Amniotic stem cell (primary cell): ENCODE measurements at regions not wholly inside any gene's neighbourhood (a gene's known extent, or its start where the extent isn't known, plus 50 kb on each side); places are given as distances from the start of the nearest gene placed in this dataset.

Source experiments
- DNase-seq: peaks from one replicate; lab custom pipeline; 2025; lab: John Stamatoyannopoulos, UW

- DNase-seq = no peak
Measured at GRCh38 chr6:45830441-45831139, 185.1 kb downstream of the CLIC5 start.

GRCh38 chr6:45829873-45830272 is 185.8 kb downstream of the CLIC5 start:
- DNase-seq = no peak

GRCh38 chr6:45827952-45828530 is 187.6 kb downstream of the CLIC5 start:
- no peak for DNase-seq

DNA sequence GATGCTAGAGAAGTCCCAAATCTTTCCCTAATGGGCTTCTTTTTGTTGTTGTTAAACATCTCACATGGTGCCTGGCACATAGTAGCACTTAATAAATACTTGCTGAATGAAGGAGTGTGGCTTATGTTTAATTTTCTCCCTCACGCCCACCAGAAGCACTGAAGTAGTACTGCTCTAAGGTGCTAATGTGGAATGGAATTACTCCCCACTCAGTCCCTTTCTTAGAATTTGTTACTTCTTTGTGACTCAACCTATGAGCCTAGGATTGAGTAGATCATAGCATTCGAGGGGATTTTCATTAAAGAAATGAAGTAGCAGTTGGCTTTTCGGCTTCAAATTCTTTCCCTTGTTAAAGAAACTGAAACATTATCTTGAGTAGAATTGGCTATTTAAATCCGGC is 192.8 kb downstream of the CLIC5 start:
- no peak for DNase-seq

DNA sequence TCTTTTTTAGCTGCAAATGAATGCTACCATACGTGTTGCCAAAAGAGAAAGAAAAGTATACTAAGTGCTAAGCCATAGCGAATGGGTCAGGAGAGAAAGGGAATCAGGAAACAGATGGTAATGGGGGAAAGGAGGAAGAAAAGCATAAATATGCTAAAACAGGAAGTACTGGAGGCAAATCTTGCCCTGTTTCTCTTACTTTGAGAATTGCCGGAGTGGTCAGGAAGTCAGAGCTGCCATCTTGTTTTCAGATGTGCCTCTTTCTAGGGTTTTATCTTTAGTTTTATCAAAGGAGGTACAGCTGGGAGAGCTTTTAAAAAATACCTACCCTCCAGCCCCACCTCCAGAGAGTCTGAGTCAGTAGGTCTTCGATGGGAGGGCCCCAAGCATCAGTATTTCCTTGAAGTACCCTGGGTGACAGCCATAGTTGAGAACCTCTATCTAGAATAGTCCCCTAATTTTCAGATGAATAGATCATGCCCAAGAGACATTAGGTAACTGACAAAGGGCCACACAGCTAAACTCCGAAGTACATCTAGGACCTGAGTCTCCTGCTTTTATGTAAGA is 193.3 kb downstream of the CLIC5 start:
- DNase-seq = no peak

DNA sequence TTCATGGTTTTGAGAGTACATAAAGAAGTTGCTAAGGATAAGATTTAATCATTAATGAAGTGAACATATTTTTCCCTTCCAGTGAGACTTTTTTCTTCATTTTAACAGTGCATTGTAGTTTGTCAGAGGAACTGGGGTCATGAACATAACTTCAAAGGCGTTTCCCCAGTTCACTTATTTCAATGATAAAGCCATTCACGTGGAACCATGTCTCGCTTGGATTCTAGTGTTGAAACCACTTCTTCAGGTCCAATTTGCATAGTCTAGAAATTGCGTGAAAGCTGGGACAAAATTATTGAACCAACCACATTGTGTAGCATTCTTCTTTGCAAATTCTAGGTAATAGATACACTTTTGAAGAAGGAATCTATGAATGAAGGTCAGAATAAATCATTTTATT is 197.0 kb downstream of the CLIC5 start:
- DNase-seq = no peak

- DNase-seq = peak; percentile 19
Measured at GRCh38 chr6:45816674-45817297, 198.9 kb downstream of the CLIC5 start.

DNA sequence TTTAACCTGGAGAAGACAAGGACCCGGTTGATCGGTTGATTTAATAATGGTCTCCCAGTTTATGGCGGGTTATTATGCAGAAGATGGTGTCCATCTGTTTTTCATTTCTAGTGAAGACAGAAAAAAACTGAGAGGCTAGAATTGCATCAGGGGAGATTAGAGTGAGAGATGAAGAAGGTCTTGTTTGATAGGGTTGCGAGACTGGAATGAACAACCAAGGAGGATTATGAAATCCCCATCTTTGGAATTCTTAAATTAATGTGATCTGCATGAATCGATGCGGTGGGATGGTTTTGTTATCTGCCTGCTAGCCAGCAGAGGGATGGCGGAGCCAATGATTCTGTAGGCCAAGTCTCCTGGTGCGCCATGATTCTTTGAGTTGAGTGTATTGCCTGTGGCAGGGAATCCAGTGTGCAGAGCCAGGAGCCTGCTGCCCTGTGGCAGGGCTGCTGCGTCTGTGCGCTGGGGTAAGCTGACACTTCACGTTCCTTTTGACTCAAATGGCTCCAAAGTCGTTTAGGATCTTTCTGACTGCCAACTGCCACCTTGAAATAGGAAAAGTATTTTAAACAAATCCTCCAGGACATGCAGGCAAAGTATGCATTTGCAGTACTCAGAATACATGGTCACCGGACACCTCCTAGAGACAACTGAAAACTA is 200.1 kb downstream of the CLIC5 start:
- DNase-seq = no peak

DNA sequence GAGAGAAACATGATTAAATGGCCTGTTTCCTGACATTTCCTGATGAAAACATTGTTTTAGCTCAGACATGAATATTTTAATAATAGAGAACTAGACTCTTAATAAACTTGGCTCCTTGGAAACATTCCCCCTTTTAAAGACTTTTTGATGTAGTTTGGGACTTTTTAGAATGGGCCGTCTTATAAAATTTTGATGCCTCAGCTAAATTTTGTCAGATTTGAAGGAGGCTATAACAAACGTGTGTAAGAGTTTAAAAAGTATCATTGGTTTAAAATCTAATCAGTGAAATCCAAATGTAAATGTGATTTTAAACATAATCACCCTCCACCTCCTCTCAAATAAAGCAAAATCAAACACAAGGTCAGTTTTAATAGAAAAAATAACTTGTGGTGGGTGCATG is 200.9 kb downstream of the CLIC5 start:
- no peak for DNase-seq

DNA sequence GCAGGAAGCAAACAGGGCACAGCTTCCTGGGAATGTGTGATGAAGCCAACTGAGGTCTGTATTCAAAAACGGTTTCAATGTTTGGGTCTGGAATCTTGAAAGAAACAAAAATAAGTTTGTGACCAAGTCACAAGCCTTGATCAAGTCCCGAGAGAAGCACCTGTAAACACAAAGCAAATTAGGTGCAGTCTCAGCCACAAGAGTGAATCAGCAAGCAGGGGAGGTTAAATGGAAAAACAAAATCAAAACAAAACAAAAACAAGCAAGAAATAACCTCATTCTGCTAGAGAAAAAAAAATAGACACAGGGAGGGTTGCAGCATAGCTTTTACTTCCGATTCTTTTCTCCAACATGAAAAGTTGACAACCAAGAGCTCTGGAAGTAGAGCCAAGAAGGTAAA is 201.7 kb downstream of the CLIC5 start:
- DNase-seq = no peak

DNA sequence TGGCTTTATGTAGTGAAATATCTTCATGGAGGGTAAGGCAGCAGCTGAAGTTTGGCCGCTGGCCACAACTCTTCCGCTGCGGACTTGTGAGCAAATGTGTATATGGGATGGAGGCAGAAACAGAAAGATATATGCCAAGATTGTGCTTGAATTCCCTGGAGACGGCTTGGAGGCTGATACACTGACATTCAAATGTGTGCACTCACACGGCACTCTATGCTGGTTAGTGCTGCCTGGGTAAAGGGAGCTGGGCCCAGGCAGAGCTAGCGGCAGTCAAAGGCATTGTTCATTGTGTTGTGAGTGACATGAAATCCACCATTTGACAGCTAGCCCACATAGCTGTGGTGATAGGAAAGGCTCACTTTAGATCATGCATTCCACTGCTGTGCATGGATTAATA is 202.7 kb downstream of the CLIC5 start:
- no peak for DNase-seq

GRCh38 chr6:45808917-45809316 is 206.7 kb downstream of the CLIC5 start:
- DNase-seq = no peak

DNA sequence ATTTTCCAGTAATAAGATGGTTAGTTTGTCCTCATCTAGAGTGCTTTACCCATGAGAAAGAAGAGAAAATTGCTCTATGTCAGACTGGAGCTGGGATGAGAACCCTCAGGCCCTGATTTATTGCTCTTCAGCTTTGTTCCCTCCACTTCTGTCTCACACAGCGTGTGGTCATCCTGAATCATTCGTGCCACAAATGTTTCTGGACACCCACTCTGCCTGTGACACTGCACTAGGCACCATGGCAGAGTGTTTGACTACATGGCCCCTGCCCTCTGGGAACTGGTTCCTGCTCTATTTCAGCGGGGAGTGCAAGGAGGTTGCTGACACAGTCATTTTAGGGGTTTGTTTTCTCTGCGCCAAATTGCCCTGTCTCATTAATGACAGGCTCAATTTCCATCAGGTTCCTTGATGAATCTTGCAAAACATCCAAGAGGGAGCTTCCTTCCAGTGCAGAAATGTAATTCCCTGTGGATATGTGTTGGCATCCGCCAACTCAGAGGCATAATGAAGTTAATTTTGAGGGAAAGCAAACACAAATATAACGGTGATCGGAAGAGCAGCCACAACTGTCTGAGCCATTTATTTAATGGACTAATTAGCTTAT is 207.5 kb downstream of the CLIC5 start:
- no peak for DNase-seq

DNA sequence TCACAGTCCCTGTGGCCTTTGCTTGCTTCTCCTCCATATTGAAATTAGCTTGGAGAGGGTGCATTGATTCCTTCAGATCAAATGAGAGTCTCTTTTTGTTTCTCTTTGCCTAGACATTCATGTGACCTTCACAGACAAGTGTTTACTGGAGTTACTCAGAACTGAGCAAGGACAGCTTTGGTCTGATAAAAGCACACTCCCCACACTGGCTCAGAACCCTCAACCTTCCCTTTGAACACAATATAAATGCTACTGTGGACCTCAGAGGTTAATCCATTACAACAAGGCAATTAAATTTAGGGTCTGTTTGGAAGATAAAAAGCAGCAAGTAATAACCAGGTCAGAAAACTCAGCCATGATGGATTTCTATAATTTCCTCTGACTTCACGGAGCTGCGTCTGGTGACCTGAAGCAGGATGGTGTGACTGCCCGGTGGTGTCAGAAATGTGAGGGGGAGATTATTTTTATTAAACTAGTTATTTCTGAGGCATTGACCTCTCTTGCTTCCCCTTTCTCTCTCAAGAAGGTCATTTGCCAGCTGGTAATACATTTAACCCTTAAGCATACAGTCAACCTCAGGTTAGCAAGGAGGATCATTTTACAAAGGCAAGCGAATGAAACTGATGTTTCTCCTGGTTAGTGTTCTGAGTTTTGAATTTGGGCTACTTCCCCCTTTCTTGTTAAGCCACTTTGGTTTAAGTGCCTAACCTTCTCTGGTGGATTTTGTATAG is 208.2 kb downstream of the CLIC5 start:
- no peak for DNase-seq

DNA sequence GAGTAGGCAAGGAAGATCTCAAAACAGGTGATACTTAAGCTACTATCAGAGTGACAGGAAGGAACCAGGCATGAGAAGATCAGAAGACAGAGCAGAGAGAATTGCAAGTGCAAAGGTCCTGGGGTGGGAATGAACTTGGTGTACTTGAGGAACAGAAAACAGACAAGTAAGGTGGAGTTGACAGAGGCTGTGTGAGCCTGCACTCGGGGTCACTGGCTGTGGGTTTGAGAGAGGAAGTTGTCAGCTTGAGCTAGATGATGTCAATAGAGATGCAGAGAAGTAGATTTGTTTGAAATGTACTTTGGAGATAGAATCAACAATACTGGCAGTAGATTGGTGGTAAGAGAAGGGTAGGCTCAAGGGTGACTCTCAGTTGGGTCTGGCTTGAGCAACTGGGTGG is 209.5 kb downstream of the CLIC5 start:
- no peak for DNase-seq

GRCh38 chr6:45803071-45803470 is 212.6 kb downstream of the CLIC5 start:
- DNase-seq = no peak

GRCh38 chr6:45801471-45802289 is 214.0 kb downstream of the CLIC5 start:
- DNase-seq = no peak

DNA sequence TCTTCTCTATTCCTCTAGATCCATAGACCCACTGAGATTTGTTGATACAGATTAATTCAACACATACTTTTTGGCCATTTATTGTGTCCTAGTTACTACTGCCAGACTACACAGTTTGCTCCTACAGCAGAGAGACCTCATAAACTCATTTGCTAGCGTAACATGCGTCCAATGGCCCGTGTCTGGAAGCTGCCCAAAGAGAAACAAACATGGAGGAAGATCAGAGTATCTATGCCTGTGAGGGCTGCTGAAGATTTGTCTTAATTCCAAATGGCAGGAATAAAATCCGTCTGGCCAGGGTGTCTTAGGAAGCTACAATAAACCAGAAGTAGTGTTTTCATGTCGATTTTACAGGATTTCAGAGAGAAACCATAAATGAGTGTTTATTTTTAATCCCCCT is 214.7 kb downstream of the CLIC5 start:
- no peak for DNase-seq

DNA sequence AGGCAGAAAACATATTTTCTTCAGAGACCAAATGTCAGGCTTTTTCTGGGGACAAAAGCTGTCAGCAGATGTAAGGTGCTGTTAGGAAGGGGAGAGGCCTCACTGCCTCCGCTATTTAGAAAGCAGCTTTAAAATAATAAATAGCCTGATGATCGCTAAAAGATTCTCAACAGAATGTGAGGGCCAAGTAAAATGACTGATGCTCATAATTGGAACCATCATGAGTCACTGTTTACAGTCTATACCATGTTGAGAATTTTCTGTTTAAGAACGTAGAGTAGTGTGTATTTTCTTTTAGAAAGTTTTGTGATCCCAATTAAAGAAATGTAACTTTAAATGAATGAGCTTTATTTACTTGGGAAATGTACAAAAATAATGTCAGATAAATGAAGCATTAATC is 220.0 kb downstream of the CLIC5 start:
- no peak for DNase-seq

GRCh38 chr6:45794465-45794864 is 221.2 kb downstream of the CLIC5 start:
- DNase-seq = no peak
